ENCODE measurements at regions not wholly inside any gene's neighbourhood (a gene's known extent, or its start where the extent isn't known, plus 50 kb on each side); places are given as distances from the start of the nearest gene placed in this dataset.

DNA sequence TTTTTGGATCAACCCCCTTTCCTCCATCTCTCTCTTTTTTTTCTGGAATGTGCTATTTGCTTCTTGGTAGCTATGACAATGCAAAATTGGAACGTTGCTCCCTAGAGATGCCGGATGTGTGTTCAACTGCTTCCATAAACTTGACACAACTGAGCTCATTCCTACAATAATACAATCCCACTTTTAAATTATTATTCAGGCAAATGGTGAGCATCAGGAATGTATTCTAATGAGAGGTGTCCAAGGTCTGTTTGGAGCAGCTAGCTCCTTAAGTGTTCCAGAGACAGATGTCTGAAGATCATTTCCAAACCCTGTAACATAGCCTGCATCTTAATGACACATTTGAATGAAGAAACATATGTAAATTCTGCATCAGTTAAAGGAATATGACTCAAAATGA, 518.4 kb downstream of the TAF11L14 start:
- no peak overlapping the region for H3K9ac ChIP-seq (replicated peaks in 1 of 4; ENCODE audit: extremely low read depth in 1 of 4, low read depth in 3 of 4, low read length in 3 of 4)
- H3K18ac ChIP-seq (ENCODE audit: extremely low read depth, low read length), result no peak overlapping the region
- H3K27me3 ChIP-seq (replicated peaks in 1 of 4; ENCODE audit: control insufficient read depth in 3 of 4, extremely low read depth in 1 of 4, insufficient read depth in 3 of 4, low read length in 3 of 4), result no peaks in the 10 kb centered on the region
- H2BK20ac ChIP-seq (ENCODE audit: low read length), result no peak overlapping the region
- no peak overlapping the region for H4K8ac ChIP-seq (ENCODE audit: extremely low read depth, insufficient read depth, low read length)
- no peak overlapping the region for H3K14ac ChIP-seq (ENCODE audit: insufficient read length)
- no peak overlapping the region for H4K5ac ChIP-seq (ENCODE audit: insufficient read length, low read depth, low read length)
- H2BK5ac ChIP-seq (ENCODE audit: low read depth, low read length), result no peak overlapping the region
- no peaks in the 10 kb centered on the region for H3K36me3 ChIP-seq (ENCODE audit: control insufficient read depth in 2 of 4, insufficient read depth in 4 of 4, low read length in 3 of 4)
- 82% methylated on average over 2 of the region's 2 CpGs; no CpG with 5 or more reads in 1 of the 2 experiments for WGBS, 2 experiments (ENCODE audit: extremely low coverage in 1 of 2, insufficient coverage in 1 of 2, insufficient read length in 1 of 2, insufficient replicate concordance in 2 of 2, low coverage in 1 of 2, low lambda C conversion rate in 2 of 2, missing lambda C conversion rate in 1 of 2)
- no peak overlapping the region for H2BK15ac ChIP-seq (ENCODE audit: low read length)
- H4K20me1 ChIP-seq (replicated peaks in 1 of 2; ENCODE audit: control insufficient read depth in 1 of 2, insufficient read depth in 2 of 2, low read length in 2 of 2), result no peaks in the 10 kb centered on the region
- H3K79me2 ChIP-seq (ENCODE audit: control insufficient read depth in 1 of 2, insufficient read depth in 2 of 2, low read length in 2 of 2), result no peaks in the 10 kb centered on the region
- no peak overlapping the region for H2AK5ac ChIP-seq (ENCODE audit: low read depth, low read length)
- no peak overlapping the region for H3K56ac ChIP-seq (replicated peaks; ENCODE audit: insufficient read length, low read depth, low read length)
- H2BK120ac ChIP-seq (replicated peaks; ENCODE audit: low read depth, low read length), result no peak overlapping the region
- H3K79me1 ChIP-seq (ENCODE audit: low read depth, low read length), result no peaks in the 10 kb centered on the region
- no peak overlapping the region for H3K4me2 ChIP-seq (ENCODE audit: insufficient read depth in 1 of 2, low read depth in 2 of 2, low read length in 2 of 2)
- CTCF ChIA-PET (ENCODE audit: partially characterized antibody), result interaction anchor here (0.7 kb wide), 1 partner anchor 55 kb away, joined by 3 read pairs; no protein-coding TSS in a partner anchor
- no peaks in the 10 kb centered on the region for H3K4me1 ChIP-seq (replicated peaks in 1 of 4; ENCODE audit: control insufficient read depth in 3 of 4, insufficient read depth in 4 of 4, low read length in 3 of 4)
- H4K91ac ChIP-seq (replicated peaks; ENCODE audit: insufficient read length, low read length), result no peak overlapping the region
- POLR2A ChIA-PET (ENCODE audit: partially characterized antibody), result no interaction called here
- peaks cover 0 to 3% of the 10 kb centered on the region in 2 experiments; a peak in 1 of 4 replicates for H3K9me3 ChIP-seq (ENCODE audit: insufficient read depth in 2 of 2, low read depth in 1 of 2, low read length in 1 of 2)
- FAIRE-seq, result no peak
- no peak overlapping the region for H3K4me3 ChIP-seq (ENCODE audit: extremely low read depth in 1 of 4, insufficient read depth in 2 of 4, low read depth in 3 of 4, low read length in 4 of 4)
- H3K23ac ChIP-seq (ENCODE audit: insufficient read length), result no peak overlapping the region
- H3K27ac ChIP-seq (ENCODE audit: low read depth, low read length), result no peak overlapping the region
- H2AFZ ChIP-seq (ENCODE audit: low read length), result no peak overlapping the region
- no peak for DNase-seq (ENCODE audit: low read depth in 1 of 2, low spot score in 2 of 2)
- H3K23me2 ChIP-seq (ENCODE audit: low read depth, low read length), result no peaks in the 10 kb centered on the region; the same call in 1 of the 2 replicates
- no peak overlapping the region for H2BK12ac ChIP-seq (ENCODE audit: low read depth, low read length)
- H3K4ac ChIP-seq (replicated peaks; ENCODE audit: insufficient read length, low read depth, low read length), result no peak overlapping the region
- no peak for TF ChIP-seq CHD2 (IDR thresholded peaks at IDR 0.05; ENCODE audit: low read length)
- no peak for TF ChIP-seq JUND (IDR thresholded peaks at IDR 0.05; ENCODE audit: low read length)
- no peak for TF ChIP-seq YY1 (IDR thresholded peaks at IDR 0.05; ENCODE audit: low read depth, low read length)
- TF ChIP-seq KDM4A (IDR thresholded peaks at IDR 0.05; ENCODE audit: low read depth, low read length, severe bottlenecking), result no peak
- no peak for TF ChIP-seq SIN3A (conservative IDR thresholded peaks at IDR 0.05 in 1 of 2, IDR thresholded peaks at IDR 0.05 in 1 of 2; ENCODE audit: low read depth in 1 of 2, low read length in 2 of 2)
- no peak for TF ChIP-seq TCF12 (IDR thresholded peaks at IDR 0.05; ENCODE audit: low read depth, low read length)
- TF ChIP-seq, protein P1, sequence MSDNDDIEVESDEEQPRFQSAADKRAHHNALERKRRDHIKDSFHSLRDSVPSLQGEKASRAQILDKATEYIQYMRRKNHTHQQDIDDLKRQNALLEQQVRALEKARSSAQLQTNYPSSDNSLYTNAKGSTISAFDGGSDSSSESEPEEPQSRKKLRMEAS (IDR thresholded peaks at IDR 0.05), result no peak
- no peak for TF ChIP-seq RNF2 (IDR thresholded peaks at IDR 0.05; ENCODE audit: borderline replicate concordance, low read depth, low read length, missing control alignments, poor library complexity, severe bottlenecking)
- no peak for TF ChIP-seq RFX5 (IDR thresholded peaks at IDR 0.05; ENCODE audit: borderline replicate concordance, low read depth, low read length)
- TF ChIP-seq SAP30 (IDR thresholded peaks at IDR 0.05; ENCODE audit: insufficient read depth, insufficient replicate concordance, low read length), result no peak
- no peak for TF ChIP-seq SP2 (IDR thresholded peaks at IDR 0.05; ENCODE audit: low read length)
- no peak for TF ChIP-seq SP1 (IDR thresholded peaks at IDR 0.05; ENCODE audit: low read depth, low read length)
- TF ChIP-seq SUZ12 (IDR thresholded peaks at IDR 0.05; ENCODE audit: low read length), result no peak
- no peak for TF ChIP-seq NANOG (IDR thresholded peaks at IDR 0.05; ENCODE audit: insufficient read depth, low read depth, low read length, poor library complexity, severe bottlenecking)

Data from H1 (cell line).